Esophagus squamous epithelium (tissue), 4 donors: ENCODE measurements at regions not wholly inside any gene's neighbourhood (a gene's known extent, or its start where the extent isn't known, plus 50 kb on each side); places are given as distances from the start of the nearest gene placed in this dataset.

ENCODE experiments used
- POLR2A ChIP-seq, 4 donors: fragments of 450-650 bp; IDR thresholded peaks; one replicate each; pipeline ENCODE4 v1.6.1; 2017; ENCODE audit warnings: antibody characterized with exemption in 4 of 4, mild to moderate bottlenecking in 4 of 4, moderate library complexity in 3 of 4
- TF ChIP-seq, protein P1 (sequence below), 6 experiments: fragments of 450-650 bp in 4 of 6; fragments of 200-600 bp in 2 of 6; sonication (generic) in 2 of 6; IDR thresholded peaks; one replicate each; pipeline ENCODE4 v1.5.1; 2016 to 2019; ENCODE audit warnings: antibody characterized with exemption in 6 of 6, mild to moderate bottlenecking in 4 of 6, moderate library complexity in 4 of 6

DNA sequence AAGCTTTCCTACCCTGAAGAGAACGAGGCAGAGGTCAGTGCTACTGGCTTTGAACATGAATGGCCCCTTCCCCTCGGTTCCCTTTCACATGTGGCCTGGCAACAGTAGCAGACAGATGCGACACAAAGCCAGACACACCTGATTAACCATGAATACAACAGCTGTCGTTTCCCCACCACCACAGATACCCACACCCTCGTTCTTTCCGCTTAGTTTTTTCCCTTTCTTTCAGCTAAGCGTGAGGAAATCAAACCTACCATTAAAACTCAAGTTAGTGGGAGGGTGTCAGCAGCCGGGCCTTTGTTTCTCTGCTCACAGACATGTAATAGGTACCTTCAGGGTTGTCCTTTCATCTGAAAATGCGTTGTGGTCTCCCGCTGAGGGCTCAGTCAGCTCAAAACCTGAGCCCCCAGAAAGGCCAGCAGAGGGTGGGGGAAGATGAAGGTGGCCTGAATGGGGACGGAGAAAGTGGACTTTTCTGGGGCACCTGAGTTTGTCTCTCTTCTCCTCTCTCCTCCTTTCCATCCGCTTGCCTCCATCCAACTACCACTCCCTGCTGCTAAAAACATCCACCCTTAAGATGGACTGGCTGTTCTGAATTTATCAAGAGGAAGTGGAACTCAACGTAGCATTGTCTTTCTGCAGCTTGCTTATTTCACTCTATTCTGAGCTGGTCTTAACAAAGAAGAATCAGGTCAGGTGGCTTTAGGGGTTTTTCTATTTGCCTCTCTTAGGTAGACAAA, 516.6 kb upstream of the JARID2 start:
- TF ChIP-seq, protein P1, sequence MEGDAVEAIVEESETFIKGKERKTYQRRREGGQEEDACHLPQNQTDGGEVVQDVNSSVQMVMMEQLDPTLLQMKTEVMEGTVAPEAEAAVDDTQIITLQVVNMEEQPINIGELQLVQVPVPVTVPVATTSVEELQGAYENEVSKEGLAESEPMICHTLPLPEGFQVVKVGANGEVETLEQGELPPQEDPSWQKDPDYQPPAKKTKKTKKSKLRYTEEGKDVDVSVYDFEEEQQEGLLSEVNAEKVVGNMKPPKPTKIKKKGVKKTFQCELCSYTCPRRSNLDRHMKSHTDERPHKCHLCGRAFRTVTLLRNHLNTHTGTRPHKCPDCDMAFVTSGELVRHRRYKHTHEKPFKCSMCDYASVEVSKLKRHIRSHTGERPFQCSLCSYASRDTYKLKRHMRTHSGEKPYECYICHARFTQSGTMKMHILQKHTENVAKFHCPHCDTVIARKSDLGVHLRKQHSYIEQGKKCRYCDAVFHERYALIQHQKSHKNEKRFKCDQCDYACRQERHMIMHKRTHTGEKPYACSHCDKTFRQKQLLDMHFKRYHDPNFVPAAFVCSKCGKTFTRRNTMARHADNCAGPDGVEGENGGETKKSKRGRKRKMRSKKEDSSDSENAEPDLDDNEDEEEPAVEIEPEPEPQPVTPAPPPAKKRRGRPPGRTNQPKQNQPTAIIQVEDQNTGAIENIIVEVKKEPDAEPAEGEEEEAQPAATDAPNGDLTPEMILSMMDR (IDR thresholded peaks at IDR 0.05): no peak
- TF ChIP-seq POLR2A (IDR thresholded peaks at IDR 0.05): no peak
